Bronchial epithelial cell (primary cell): ENCODE measurements at regions not wholly inside any gene's neighbourhood (a gene's known extent, or its start where the extent isn't known, plus 50 kb on each side); places are given as distances from the start of the nearest gene placed in this dataset.

ENCODE experiments used
- DNase-seq: peaks from one replicate; pipeline ENCODE4 v3.0.0-alpha.2; 2010; ENCODE audit warnings: low read depth
- FAIRE-seq: peaks from 2 replicates; lab custom pipeline; 2011; peaks lifted over from hg19 to GRCh38; lab: Jason Lieb, UNC
- H3K27me3 ChIP-seq: 2 replicates; pipeline ENCODE4 v1.5.1; 2011; ENCODE audit warnings: low read length; ENCODE audit not compliant: control insufficient read depth, insufficient read depth
- H3K36me3 ChIP-seq: 2 replicates; pipeline ENCODE4 v1.5.1; 2011; ENCODE audit warnings: low read length; ENCODE audit not compliant: control insufficient read depth, insufficient read depth
- H3K4me3 ChIP-seq: 2 replicates; pipeline ENCODE4 v1.5.1; 2011; ENCODE audit warnings: mild to moderate bottlenecking, low read depth, low read length, control low read depth
- CTCF ChIP-seq: IDR thresholded peaks from 2 replicates; pipeline ENCODE4 v1.5.1; 2011; ENCODE audit warnings: mild to moderate bottlenecking, moderate library complexity, low read length, control low read depth, inconsistent platforms; ENCODE audit not compliant: insufficient read depth, severe bottlenecking

- no peaks in the 10 kb centered on the region for H3K27me3 ChIP-seq
- H3K36me3 ChIP-seq, result no peaks in the 10 kb centered on the region
- FAIRE-seq, result no peak
- DNase-seq, result no peak
- no peak for TF ChIP-seq CTCF
- H3K4me3 ChIP-seq, result no peak overlapping the region
These were observed 391.0 kb upstream of the SYT1 start for GRCh38 chr12:78473561-78473960.

- no peak for DNase-seq
- TF ChIP-seq CTCF, result no peak
- no peak overlapping the region for H3K4me3 ChIP-seq
- no peaks in the 10 kb centered on the region for H3K36me3 ChIP-seq
- FAIRE-seq, result no peak
- H3K27me3 ChIP-seq, result no peaks in the 10 kb centered on the region
These were observed 380.7 kb upstream of the SYT1 start for GRCh38 chr12:78483767-78484315.

- no peaks in the 10 kb centered on the region for H3K36me3 ChIP-seq
- H3K4me3 ChIP-seq, result no peak overlapping the region
- H3K27me3 ChIP-seq, result no peaks in the 10 kb centered on the region
- TF ChIP-seq CTCF, result no peak
- FAIRE-seq, result no peak
- no peak for DNase-seq
These were observed 374.6 kb upstream of the SYT1 start for GRCh38 chr12:78489990-78490389.

- Histone ChIP-seq H3K27me3 (no peaks in the 10 kb centered on the region), H3K36me3 (no peaks in the 10 kb centered on the region), H3K4me3 (no peak overlapping the region)
- no peak for TF ChIP-seq CTCF
- DNase-seq (no peak), FAIRE-seq (no peak)
These were observed 373.7 kb upstream of the SYT1 start for GRCh38 chr12:78490861-78491260.

- no peak for TF ChIP-seq CTCF
- H3K4me3 ChIP-seq, result no peak overlapping the region
- peak; percentile 49 for DNase-seq
- H3K27me3 ChIP-seq, result no peaks in the 10 kb centered on the region
- H3K36me3 ChIP-seq, result no peaks in the 10 kb centered on the region
- FAIRE-seq, result no peak
These were observed 369.7 kb upstream of the SYT1 start for GRCh38 chr12:78494911-78495310.

- Histone ChIP-seq H3K4me3 (no peak overlapping the region), H3K36me3 (no peaks in the 10 kb centered on the region), H3K27me3 (no peaks in the 10 kb centered on the region)
- FAIRE-seq, result no peak
- no peak for TF ChIP-seq CTCF
- DNase-seq, result no peak
These were observed 362.7 kb upstream of the SYT1 start for GRCh38 chr12:78501825-78502224.
